Left ventricle myocardium inferior (tissue), 1 donor: ENCODE measurements at regions not wholly inside any gene's neighbourhood (a gene's known extent, or its start where the extent isn't known, plus 50 kb on each side); places are given as distances from the start of the nearest gene placed in this dataset.

Experiments used
- DNase-seq: peaks from one replicate; pipeline ENCODE4 v3.0.0-alpha.2; 2020
- H3K27ac ChIP-seq: fragments of 200-600 bp; replicated peaks from 2 replicates; pipeline ENCODE4 v1.8.0; 2021
- H3K27me3 ChIP-seq: fragments of 200-600 bp; 2 replicates; pipeline ENCODE4 v1.8.0; 2021; ENCODE audit warnings: low read depth
- H3K36me3 ChIP-seq: fragments of 200-600 bp; 2 replicates; pipeline ENCODE4 v1.8.0; 2021
- H3K4me1 ChIP-seq: fragments of 200-600 bp; 2 replicates; pipeline ENCODE4 v1.8.0; 2021
- H3K4me3 ChIP-seq: fragments of 200-600 bp; 2 replicates; pipeline ENCODE4 v1.8.0; 2021; ENCODE audit warnings: mild to moderate bottlenecking, moderate library complexity
- H3K9me3 ChIP-seq: fragments of 200-600 bp; replicated peaks from 2 replicates; pipeline ENCODE4 v1.8.0; 2021
- CTCF ChIP-seq: fragments of 200-600 bp; IDR thresholded peaks from 2 replicates; pipeline ENCODE4 v1.8.0; 2021; ENCODE audit warnings: antibody characterized with exemption, mild to moderate bottlenecking, borderline replicate concordance
- intact Hi-C: fragments of 100-400 bp; cut with micrococcal nuclease; formaldehyde crosslinking; loops from one replicate; pipeline ENCODE4 v1.11.0; 2022
- donor health status: DM: no; HTN: yes; CAD: no; lungs with severe emphysema.

GRCh38 chr11:122214567-122214966, 98.6 kb upstream of the BLID start:
- Histone ChIP-seq H3K9me3 (no peaks in the 10 kb centered on the region), H3K4me1 (peaks cover 29% of the 10 kb centered on the region), H3K4me3 (no peak overlapping the region), H3K27me3 (no peaks in the 10 kb centered on the region), H3K36me3 (no peaks in the 10 kb centered on the region), H3K27ac (peak overlapping the region; percentile 53)
- DNase-seq = no peak
- intact Hi-C loops = no loop called here
- TF ChIP-seq CTCF = no peak

- Histone ChIP-seq H3K4me1 (peaks cover 34% of the 10 kb centered on the region), H3K27me3 (no peaks in the 10 kb centered on the region), H3K9me3 (no peaks in the 10 kb centered on the region), H3K36me3 (no peaks in the 10 kb centered on the region), H3K4me3 (no peak overlapping the region), H3K27ac (peak overlapping the region; percentile 53)
- no peak for TF ChIP-seq CTCF
- DNase-seq = no peak
- intact Hi-C loops = no loop called here
Observed at GRCh38 chr11:122214080-122214479, 98.1 kb upstream of the BLID start.

GRCh38 chr11:122213171-122213570, 97.2 kb upstream of the BLID start:
- intact Hi-C loops = no loop called here
- TF ChIP-seq CTCF = no peak
- Histone ChIP-seq H3K4me1 (peaks cover 43% of the 10 kb centered on the region), H3K27ac (no peak overlapping the region), H3K9me3 (no peaks in the 10 kb centered on the region), H3K36me3 (no peaks in the 10 kb centered on the region), H3K27me3 (no peaks in the 10 kb centered on the region), H3K4me3 (no peak overlapping the region)
- DNase-seq = no peak

- H3K4me3 ChIP-seq = no peak overlapping the region
- no peak for TF ChIP-seq CTCF
- H3K36me3 ChIP-seq = no peaks in the 10 kb centered on the region
- no peaks in the 10 kb centered on the region for H3K9me3 ChIP-seq
- no peak for DNase-seq
- no peaks in the 10 kb centered on the region for H3K27me3 ChIP-seq
- peaks cover 52% of the 10 kb centered on the region for H3K4me1 ChIP-seq
- intact Hi-C loops = no loop called here
- H3K27ac ChIP-seq = peak overlapping the region; percentile 69
Observed at GRCh38 chr11:122210367-122210997, 94.5 kb upstream of the BLID start.

- no peaks in the 10 kb centered on the region for H3K9me3 ChIP-seq
- H3K27me3 ChIP-seq = no peaks in the 10 kb centered on the region
- TF ChIP-seq CTCF = no peak
- H3K27ac ChIP-seq = peak overlapping the region; percentile 69
- intact Hi-C loops = no loop called here
- H3K36me3 ChIP-seq = no peaks in the 10 kb centered on the region
- no peak overlapping the region for H3K4me3 ChIP-seq
- DNase-seq = peak; percentile 31
- H3K4me1 ChIP-seq = peaks cover 45% of the 10 kb centered on the region
Observed at GRCh38 chr11:122209619-122210366, 93.8 kb upstream of the BLID start.
